ENCODE measurements at regions not wholly inside any gene's neighbourhood (a gene's known extent, or its start where the extent isn't known, plus 50 kb on each side); places are given as distances from the start of the nearest gene placed in this dataset.

DNA sequence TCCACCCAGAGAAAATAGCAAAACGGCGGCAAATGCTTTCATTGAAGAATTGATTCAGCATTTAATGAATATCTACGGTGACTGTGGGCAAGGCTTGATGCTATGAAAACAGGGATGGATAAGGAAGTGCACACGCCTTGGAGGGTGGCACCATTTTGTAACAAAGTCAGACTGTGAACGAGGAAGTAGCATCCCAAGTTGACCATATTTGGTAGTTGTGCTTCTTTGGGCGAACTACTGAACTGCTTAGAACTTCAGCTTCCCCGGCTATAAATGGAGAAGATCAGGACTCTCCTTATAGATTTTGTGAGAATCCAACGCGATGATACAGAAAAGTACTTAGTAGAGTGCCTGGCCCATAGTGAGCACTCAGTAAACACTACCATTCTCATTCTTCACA, 303.2 kb downstream of the MAF start:
- POLR2A ChIA-PET = no interaction called here
- CTCF ChIA-PET = no interaction called here
- no peak overlapping the region for H3K4me2 ChIP-seq (ENCODE audit: low read length)

More for the DNA sequence above, 303.2 kb downstream of the MAF start:
- Histone ChIP-seq H3K4me1 (ENCODE audit: control insufficient read depth in 1 of 2, insufficient read depth in 2 of 2, low read length in 2 of 2) (no peaks in the 10 kb centered on the region), H3K27me3 (ENCODE audit: insufficient read depth, low read length) (no peaks in the 10 kb centered on the region), H3K9me3 (ENCODE audit: control insufficient read depth in 1 of 2, insufficient read depth in 1 of 2, low read depth in 1 of 2, low read length in 2 of 2) (peaks cover 13 to 20% of the 10 kb centered on the region in 2 experiments; a peak in 2 of 4 replicates), H3K9me2 (ENCODE audit: insufficient read depth) (no peaks in the 10 kb centered on the region), H2AFZ (ENCODE audit: low read depth, low read length, poor library complexity, severe bottlenecking) (no peak overlapping the region), H3K9ac (ENCODE audit: low read length) (no peak overlapping the region), H4K20me1 (ENCODE audit: insufficient read depth) (no peaks in the 10 kb centered on the region), H3K4me3 (replicated peaks in 1 of 2; ENCODE audit: low read depth in 1 of 2, low read length in 2 of 2) (no peak overlapping the region), H3K27ac (ENCODE audit: low read depth, low read length) (no peak overlapping the region), H3K36me3 (ENCODE audit: control insufficient read depth in 1 of 2, insufficient read depth in 2 of 2, low read length in 2 of 2) (no peaks in the 10 kb centered on the region), H3K79me2 (ENCODE audit: insufficient read depth, low read length) (no peaks in the 10 kb centered on the region)
- DNase-seq (ENCODE audit: low read depth, low spot score) (no peak), ATAC-seq (no peak)
- BruUV-seq (replicated peaks) = no TSS peak
- intact Hi-C loops (cut with micrococcal nuclease) = no loop called here
- TF ChIP-seq SP1 (IDR thresholded peaks at IDR 0.05; ENCODE audit: low read depth) = no peak
- no peak for TF ChIP-seq FOSL1 (IDR thresholded peaks at IDR 0.05; ENCODE audit: low read depth)
- no peak for TF ChIP-seq ZNF274 (IDR thresholded peaks at IDR 0.05; ENCODE audit: low read depth, low read length)
- TF ChIP-seq POLR2A (IDR thresholded peaks at IDR 0.05; ENCODE audit: borderline replicate concordance, extremely low read depth, insufficient read depth, insufficient read length) = no peak
- TF ChIP-seq, protein P1, sequence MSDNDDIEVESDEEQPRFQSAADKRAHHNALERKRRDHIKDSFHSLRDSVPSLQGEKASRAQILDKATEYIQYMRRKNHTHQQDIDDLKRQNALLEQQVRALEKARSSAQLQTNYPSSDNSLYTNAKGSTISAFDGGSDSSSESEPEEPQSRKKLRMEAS (IDR thresholded peaks at IDR 0.05) = no peak
- TF ChIP-seq SRF (IDR thresholded peaks at IDR 0.05; ENCODE audit: low read depth) = no peak
- TF ChIP-seq, protein P2, sequence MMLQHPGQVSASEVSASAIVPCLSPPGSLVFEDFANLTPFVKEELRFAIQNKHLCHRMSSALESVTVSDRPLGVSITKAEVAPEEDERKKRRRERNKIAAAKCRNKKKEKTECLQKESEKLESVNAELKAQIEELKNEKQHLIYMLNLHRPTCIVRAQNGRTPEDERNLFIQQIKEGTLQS (IDR thresholded peaks at IDR 0.05) = no peak
- TF ChIP-seq TCF7L2 (IDR thresholded peaks at IDR 0.05; ENCODE audit: borderline replicate concordance, extremely low read depth, insufficient read depth, insufficient read length) = no peak
- TF ChIP-seq, protein P3, sequence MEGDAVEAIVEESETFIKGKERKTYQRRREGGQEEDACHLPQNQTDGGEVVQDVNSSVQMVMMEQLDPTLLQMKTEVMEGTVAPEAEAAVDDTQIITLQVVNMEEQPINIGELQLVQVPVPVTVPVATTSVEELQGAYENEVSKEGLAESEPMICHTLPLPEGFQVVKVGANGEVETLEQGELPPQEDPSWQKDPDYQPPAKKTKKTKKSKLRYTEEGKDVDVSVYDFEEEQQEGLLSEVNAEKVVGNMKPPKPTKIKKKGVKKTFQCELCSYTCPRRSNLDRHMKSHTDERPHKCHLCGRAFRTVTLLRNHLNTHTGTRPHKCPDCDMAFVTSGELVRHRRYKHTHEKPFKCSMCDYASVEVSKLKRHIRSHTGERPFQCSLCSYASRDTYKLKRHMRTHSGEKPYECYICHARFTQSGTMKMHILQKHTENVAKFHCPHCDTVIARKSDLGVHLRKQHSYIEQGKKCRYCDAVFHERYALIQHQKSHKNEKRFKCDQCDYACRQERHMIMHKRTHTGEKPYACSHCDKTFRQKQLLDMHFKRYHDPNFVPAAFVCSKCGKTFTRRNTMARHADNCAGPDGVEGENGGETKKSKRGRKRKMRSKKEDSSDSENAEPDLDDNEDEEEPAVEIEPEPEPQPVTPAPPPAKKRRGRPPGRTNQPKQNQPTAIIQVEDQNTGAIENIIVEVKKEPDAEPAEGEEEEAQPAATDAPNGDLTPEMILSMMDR (IDR thresholded peaks at IDR 0.05 in 2 of 3, conservative IDR thresholded peaks at IDR 0.05 in 1 of 3; ENCODE audit: borderline replicate concordance in 1 of 3, insufficient read depth in 1 of 3, low read depth in 2 of 3, low read length in 2 of 3) = no peak
- TF ChIP-seq JUND (IDR thresholded peaks at IDR 0.05) = no peak
- TF ChIP-seq, protein P4, sequence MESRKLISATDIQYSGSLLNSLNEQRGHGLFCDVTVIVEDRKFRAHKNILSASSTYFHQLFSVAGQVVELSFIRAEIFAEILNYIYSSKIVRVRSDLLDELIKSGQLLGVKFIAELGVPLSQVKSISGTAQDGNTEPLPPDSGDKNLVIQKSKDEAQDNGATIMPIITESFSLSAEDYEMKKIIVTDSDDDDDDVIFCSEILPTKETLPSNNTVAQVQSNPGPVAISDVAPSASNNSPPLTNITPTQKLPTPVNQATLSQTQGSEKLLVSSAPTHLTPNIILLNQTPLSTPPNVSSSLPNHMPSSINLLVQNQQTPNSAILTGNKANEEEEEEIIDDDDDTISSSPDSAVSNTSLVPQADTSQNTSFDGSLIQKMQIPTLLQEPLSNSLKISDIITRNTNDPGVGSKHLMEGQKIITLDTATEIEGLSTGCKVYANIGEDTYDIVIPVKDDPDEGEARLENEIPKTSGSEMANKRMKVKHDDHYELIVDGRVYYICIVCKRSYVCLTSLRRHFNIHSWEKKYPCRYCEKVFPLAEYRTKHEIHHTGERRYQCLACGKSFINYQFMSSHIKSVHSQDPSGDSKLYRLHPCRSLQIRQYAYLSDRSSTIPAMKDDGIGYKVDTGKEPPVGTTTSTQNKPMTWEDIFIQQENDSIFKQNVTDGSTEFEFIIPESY (IDR thresholded peaks at IDR 0.05; ENCODE audit: extremely low read depth, insufficient replicate concordance, low read length) = no peak
- TF ChIP-seq SIN3A (IDR thresholded peaks at IDR 0.05; ENCODE audit: low read depth) = no peak
- TF ChIP-seq CBX3 (IDR thresholded peaks at IDR 0.05; ENCODE audit: low read depth) = no peak
- no peak for TF ChIP-seq ELF1 (IDR thresholded peaks at IDR 0.05; ENCODE audit: borderline replicate concordance, low read depth)
- TF ChIP-seq, protein P5, sequence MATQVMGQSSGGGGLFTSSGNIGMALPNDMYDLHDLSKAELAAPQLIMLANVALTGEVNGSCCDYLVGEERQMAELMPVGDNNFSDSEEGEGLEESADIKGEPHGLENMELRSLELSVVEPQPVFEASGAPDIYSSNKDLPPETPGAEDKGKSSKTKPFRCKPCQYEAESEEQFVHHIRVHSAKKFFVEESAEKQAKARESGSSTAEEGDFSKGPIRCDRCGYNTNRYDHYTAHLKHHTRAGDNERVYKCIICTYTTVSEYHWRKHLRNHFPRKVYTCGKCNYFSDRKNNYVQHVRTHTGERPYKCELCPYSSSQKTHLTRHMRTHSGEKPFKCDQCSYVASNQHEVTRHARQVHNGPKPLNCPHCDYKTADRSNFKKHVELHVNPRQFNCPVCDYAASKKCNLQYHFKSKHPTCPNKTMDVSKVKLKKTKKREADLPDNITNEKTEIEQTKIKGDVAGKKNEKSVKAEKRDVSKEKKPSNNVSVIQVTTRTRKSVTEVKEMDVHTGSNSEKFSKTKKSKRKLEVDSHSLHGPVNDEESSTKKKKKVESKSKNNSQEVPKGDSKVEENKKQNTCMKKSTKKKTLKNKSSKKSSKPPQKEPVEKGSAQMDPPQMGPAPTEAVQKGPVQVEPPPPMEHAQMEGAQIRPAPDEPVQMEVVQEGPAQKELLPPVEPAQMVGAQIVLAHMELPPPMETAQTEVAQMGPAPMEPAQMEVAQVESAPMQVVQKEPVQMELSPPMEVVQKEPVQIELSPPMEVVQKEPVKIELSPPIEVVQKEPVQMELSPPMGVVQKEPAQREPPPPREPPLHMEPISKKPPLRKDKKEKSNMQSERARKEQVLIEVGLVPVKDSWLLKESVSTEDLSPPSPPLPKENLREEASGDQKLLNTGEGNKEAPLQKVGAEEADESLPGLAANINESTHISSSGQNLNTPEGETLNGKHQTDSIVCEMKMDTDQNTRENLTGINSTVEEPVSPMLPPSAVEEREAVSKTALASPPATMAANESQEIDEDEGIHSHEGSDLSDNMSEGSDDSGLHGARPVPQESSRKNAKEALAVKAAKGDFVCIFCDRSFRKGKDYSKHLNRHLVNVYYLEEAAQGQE (IDR thresholded peaks at IDR 0.05; ENCODE audit: low read depth) = no peak
- no peak for TF ChIP-seq ZFX (IDR thresholded peaks at IDR 0.05)
- no peak for TF ChIP-seq EZH2 (IDR thresholded peaks at IDR 0.05)
- TF ChIP-seq CEBPB (IDR thresholded peaks at IDR 0.05; ENCODE audit: low read depth) = no peak
- TF ChIP-seq RAD21 (IDR thresholded peaks at IDR 0.05; ENCODE audit: low read depth) = no peak
- no peak for TF ChIP-seq POLR2AphosphoS5 (IDR thresholded peaks at IDR 0.05; ENCODE audit: low read depth, low read length)
- RAD21 ChIA-PET (ENCODE audit: low non-redundant PET in 1 of 2, low total read pairs in 2 of 2, uncharacterized antibody in 2 of 2, unreplicated experiment in 2 of 2) = no interaction called here
